ENCODE measurements at regions not wholly inside any gene's neighbourhood (a gene's known extent, or its start where the extent isn't known, plus 50 kb on each side); places are given as distances from the start of the nearest gene placed in this dataset.
"Not testable (repeated sequence)": the region's sequence is repeated elsewhere in the genome, so short reads cannot be mapped to it uniquely, and the experiment has no call there.

DNA sequence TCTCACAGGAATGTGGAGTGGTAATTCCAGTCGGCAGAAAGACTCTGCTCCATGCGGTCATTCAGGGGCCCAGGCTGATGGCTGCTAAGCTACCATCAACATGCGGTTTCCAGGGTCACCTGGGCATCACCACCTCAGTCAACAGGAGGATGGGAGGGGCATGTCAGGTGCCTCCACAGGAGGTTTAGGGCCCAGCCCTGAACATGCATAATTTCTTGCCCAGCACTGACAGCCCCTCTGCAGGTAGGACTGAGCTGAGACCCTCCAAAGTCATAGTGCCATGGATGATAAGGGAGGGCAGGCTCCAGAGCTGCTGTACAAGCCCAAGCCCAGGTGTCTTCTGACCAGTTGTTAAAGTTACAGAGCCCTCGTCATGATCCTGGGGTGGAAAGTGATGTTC is 244.0 kb upstream of the SFSWAP start:
- DNase-seq, result no peak

DNA sequence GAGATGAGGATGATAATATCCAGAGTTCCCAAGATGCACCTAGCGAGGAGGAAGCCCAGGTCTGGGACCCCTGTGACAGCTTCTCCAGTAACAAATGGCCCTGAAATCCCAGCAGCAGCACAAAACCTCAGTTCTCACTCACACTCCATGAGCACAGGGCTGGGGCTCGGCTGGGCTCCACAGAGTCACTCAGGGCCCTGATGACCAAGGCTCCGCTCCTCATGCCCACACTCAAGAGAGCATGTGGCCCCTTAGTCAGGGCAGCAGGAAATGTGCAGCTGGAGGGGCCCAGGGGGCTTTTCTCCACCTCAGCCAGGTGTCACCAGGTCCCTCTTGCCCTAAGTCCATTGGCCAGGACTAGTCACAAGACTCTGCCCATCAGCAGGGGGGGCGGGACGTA is 242.7 kb upstream of the SFSWAP start:
- no peak for DNase-seq

DNA sequence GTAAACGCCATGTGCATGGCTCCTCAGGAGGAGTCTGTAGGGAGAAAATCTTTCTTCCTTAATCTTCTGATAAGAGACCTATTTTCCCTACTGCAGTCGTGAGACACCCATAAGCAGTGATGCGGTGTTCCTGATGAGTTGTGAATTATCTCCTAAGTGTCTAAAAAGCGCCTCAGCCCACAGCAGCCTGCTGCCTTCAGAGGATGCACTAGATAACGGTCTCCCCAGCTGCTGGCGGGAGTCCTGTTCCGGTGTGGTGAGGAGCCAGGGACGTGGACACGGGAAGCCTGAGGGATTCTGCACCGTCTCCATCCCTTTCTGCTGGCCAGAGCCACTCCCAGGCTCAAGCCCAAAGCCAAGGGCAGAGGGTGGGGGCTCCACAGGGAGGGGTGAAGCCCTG is 240.9 kb upstream of the SFSWAP start:
- not testable (repeated sequence) for DNase-seq

DNA sequence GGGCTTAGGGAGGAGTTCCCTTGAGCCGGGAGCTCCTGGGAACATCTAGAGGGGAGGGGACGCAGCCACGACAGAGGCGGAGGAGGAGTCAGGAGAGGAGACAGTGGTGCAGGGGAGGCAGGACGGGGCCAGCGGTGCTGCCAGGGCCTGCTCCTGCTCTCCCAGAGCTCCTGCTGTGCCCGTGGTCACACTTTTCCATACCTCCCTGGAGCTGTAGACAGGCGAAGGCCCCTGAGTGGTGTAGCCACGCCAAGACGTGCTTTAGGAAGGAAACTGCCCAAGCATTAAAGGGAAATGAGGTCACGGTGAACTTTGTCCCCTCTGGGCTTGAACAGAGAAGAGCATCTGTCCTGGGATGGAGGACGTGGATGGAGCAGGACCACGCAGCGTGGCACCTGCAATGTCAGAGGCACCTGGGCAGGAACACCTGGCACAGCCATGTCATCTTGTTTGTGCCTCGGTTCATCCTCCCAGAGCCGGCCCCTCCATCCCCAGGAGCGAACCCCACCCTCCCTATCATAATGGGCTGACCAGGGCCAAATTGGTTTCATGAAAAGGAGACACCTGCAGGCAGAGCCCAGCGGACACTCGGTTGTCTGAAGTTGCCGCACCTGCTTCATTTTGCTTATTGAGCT is 239.5 kb upstream of the SFSWAP start:
- no peak for DNase-seq

DNA sequence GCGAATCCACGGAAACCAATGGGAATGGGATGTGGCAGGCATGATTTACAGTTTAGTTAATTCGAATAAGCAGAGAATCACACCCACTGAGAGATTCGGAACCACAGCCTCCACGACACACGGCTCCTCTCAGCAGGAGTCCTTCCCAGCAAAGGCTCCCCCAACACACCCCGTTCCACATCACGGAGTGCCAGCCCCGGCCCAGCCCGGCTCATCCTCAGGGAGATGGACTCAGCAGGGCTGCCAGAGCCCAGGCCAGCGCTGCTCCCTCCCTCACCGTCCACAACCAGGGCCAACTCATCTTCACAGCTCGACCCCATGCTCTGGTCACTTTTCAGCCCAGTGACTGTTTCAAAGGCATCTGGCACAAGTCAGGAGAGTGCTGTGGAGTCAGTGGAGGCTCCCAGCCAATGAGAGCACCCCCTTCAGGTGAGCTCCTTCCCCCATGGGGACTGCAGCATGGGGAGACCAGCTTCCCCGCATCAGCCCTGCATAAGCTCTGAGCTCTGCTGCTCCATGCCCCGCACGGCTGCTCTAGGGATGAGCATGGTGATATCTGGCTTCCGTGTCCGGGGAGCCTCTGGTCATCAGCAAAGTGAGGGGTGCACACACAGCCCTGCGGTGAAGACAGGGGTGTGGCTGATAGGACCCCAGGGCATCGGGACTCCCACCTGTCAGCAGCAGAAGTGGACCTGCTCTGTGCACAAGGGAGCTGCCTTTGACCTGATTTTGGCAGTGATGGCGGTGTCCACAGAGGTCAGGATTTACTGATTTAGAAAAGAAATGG is 238.8 kb upstream of the SFSWAP start:
- no peak for DNase-seq

DNA sequence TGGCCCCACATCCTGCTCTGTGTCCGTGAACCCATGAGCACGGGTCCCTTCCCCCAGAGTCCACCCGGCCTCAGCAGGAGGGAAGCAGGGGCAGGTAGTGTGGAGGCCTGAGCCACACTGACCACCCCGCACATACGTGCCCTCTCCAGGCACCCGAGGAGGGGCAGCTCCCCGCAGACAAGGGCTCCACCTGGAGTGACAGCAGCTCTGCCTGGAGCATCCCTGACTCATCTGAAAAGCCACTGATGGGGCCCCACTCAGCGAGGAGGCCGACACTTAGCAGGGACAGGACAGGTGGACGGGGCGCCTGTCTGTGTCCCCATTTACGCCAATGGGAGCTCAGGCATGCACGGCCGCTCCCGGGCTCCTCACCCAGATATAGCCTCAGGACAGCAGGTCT is 237.6 kb upstream of the SFSWAP start:
- DNase-seq, result no peak

DNA sequence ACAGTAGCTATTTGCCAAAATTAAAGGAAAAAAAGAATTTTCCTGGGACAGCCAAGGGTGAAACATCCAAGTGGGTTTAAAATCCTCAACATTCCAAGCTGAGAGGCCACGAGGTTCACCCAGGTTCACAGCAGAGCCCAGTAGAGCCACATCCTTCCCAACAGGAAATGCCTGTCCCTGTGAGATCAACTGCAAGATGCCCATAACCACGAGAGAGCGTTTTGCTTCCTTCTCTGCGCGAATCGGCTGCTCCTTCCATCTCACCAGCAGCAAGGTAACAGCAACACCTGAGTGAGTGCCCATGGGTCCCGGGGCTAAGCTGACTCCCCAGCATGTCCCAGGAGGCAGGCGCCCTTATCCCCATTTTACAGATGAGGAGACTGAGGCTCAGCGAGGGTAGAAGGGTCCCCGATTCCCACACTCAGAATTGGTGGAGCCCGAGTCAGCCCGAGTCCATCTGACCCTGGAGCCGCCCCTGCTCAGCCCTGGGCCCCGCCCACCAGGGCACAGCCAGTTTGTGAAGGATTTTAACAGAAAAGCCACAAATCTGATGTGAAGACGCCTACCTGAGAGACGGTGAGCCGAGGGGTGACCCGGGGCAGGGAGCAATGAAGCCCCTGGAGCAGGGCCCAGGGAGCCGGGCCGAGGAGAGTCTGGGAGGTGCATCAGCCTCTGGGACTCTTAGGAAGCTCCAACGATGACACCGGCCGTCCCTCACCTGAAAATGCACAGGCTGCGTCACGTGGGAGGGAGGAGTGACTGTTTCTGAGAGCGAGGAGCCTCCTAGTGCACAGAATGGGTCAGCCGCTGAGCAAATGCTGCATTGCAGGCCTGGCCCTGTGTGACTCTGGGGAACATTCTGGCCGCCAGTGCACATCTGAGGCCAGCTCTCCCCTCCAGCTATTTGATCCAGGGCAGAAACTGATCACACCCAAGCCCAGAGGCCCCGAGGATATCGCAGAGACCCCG is 236.9 kb upstream of the SFSWAP start:
- DNase-seq, result no peak

DNA sequence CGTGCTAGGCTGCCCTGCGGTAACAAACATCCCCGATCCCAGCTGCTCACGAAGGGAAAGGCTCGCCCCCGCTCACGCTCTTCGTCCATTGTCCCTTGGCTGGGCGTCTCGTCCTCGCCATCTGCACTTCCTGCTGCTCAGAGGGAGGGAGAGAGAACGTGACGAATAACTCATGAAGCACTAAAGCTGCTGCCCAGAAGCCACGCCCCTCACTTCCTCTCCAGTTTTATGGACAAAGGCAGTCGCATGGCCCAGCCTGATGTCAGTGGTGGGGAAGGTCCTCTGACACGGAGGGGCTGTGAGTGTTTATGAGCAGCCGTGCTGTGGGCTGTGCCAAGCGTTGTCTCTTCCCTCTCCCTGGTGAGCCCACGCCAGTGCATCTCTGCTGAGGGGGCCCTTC is 235.9 kb upstream of the SFSWAP start:
- DNase-seq, result not testable (repeated sequence)

DNA sequence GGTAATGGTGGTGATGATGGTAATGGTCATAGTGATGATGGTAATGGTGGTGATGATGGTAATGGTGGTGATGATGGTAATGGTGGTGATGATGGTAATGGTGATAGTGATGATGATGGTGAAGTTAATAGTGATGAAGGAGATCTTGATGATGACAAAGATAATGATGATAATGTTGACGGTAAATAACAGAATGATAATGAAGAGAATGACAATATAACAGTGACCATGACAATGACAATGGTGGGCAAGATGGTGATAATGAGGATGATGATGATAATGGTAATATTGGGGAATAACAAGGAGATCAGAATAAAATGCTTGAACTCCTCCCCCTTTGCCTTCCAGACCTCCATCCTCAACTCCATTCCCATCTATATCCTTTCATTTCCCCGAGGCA is 233.3 kb upstream of the SFSWAP start:
- DNase-seq, result no peak

DNA sequence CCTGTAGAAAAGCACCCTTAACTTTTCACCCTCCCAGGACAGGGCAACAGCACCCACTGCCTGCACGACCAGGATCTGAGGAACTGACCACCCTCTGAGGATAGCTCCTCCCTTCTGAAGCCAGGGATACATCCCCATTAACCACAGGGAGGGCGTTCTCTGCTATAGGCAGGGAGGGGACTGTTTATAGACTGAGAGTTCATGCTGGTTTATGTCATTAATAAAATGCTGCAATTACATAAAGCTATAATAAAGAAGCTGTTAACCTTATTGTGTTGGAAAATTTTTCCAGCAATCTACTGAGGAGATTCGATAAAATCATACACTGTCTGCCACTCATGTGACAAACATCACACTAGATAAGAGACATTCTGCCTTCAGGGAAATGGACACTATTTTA is 232.4 kb upstream of the SFSWAP start:
- no peak for DNase-seq

DNA sequence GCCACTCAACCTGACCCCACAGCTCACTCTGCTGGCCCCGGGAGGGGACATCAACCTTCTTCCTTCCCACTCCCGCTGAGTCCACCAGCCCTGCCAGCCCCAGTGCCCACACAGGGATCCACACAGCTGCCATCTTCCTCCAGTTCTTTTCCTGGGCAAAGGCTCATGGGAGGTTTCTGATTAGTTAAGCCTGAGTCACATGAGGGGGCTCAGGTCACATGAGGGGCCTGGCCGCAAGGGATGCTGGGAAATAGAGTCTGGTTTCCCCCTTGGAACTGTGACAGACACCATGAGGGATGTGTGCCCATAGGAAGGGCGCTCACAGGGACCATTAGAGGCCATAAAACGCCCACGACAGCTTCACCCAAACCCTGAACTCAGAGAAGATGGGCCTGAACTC is 228.7 kb upstream of the SFSWAP start:
- no peak for DNase-seq

DNA sequence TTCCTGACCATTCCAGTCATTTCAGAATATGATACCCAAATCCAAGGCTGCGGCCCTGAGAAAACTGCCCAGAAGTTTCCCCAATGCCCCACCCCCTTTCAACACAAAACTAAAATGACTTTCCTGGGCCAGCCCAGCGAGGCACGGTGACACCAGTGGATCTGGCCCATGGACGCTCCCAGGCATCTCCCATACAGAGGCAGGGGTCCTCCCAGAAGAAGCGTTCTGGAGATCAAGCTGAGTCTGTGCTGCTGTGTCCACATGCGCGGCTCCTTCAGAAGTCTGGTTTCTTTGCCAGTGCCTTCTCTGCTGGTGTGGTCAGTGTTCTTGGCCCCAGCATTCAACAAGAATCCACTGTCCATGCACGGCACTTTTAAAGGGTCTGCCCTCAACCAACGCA is 228.2 kb upstream of the SFSWAP start:
- no peak for DNase-seq

DNA sequence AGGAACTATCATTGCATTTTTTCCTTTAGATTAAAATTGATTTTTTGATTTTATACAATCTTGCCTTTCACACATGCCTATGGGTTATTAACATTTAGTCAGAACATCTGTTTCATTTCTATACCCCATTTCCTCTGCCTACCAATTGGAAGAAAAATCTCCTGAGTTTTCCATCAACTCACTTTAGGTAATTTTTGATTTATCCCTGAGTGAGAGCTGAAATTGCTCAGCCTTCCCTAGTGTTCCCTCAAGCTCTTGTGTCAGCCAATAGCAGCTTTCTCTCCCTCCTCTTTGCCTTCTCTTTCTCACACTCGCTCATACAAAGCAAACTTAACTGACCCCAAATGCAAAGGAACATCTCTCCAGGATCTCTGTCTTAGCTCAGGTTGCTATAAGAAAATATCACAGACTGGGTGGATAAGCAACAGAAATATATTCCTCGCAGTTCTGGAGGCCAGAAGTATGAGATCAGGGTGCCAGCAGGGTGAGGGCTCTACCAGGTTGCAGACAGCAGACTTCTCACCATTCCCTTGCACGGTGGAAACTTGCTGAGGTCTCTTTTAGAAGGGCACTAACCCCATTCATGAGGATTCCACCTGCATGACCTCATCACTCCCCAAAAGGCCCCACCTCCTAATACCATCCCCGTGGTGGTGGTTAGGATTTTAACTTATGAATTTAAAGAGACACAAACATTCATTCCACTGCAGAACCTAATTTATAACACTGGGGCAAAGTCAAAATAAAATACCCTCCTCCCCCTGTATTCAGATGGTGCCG is 224.2 kb upstream of the SFSWAP start:
- no peak for DNase-seq

DNA sequence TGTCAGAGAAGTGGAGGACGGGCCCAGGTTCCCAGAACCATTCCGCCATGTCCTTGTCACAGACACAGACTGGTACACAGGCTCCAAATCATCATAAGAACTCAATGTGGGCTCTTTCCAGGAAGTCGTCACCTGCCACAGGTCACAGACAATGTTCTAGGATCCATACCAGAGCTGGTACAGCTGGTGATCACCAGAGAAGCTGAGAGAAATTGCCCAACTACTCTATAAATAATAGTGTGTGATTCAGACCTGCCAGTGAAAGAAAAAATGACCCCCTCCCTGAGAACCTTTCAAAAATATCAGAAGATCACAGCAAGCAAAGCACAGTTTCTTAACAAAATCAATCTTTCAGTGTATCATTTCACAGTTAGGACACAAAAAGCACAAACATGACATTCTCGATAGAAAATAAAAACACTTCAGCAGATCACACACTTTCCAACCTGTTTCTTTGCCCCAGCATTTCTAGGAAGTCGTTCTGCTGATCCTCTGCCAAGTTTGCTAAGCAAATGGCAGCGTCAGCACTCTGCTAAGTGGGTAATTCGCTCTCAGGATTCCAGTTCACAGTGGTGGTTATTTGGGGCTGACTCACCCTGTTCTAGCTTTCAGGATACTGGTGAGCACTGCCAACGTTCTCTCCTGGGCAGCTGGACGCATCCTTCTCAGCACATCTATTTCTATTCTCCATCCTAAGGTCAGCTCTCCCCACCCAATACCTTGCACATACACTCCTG is 223.3 kb upstream of the SFSWAP start:
- DNase-seq, result no peak

DNA sequence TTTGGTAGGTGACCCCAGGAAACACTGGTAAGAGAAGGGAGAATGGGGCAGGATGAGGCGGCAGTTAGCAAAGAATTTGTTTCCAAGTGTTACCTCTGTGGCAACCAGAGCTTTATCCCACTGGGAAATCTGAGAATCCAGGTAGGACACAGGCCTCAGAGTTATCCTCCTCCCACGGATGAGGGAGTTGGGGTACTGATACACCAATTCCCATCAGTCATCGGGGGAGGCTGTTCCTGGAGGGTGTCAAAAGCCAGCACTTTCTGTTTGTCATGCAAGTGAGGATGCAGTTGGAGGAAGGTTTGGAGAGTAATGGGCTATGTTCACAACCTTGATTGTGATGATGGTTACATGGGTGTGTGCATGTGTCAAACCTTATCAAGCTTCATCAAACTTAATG is 221.2 kb upstream of the SFSWAP start:
- DNase-seq, result no peak

DNA sequence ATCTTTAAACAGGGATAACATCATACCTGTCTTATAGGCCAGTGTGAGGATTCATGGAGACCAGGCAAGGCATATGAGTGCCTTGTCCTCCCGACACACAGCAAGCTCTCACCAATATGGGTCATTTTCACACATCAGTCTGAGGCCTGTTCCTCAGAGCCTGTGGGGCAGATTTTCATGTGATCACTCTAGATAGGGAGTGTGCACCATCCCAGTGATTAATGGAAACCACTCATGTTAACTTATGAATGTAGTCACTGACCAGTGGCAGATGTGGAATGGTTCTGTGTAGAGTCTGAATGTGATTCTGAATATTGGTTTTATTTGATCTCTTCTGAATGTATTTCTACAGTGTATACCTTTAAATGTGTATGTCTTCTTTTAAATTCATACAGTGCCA is 219.7 kb upstream of the SFSWAP start:
- DNase-seq, result no peak

DNA sequence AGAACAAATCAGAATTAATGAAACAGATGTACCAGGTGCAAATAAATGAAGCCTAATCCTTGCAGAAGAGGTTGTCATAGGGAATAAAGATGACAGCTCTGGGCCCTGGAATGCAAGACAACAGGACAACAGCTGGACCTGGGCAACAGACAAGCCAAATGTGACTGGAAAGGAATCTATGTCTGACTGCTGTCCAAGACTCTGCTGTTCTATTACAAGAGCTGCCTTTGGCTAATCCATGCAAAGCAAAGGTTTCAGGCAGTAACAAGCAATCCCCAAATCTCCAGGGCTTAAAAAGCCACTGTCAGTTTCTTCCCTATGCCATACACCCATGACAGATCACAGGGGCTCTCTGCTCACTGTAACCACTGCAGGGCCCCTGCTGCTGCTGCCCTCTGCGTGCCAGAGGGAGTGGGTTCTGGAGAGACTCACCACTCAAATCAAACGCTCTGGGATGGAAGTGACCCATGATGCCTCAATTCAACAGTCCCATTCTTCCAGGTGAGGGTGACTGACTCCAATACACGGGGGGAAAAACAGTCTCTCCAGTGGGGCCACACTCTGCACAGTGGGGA is 218.9 kb upstream of the SFSWAP start:
- no peak for DNase-seq

DNA sequence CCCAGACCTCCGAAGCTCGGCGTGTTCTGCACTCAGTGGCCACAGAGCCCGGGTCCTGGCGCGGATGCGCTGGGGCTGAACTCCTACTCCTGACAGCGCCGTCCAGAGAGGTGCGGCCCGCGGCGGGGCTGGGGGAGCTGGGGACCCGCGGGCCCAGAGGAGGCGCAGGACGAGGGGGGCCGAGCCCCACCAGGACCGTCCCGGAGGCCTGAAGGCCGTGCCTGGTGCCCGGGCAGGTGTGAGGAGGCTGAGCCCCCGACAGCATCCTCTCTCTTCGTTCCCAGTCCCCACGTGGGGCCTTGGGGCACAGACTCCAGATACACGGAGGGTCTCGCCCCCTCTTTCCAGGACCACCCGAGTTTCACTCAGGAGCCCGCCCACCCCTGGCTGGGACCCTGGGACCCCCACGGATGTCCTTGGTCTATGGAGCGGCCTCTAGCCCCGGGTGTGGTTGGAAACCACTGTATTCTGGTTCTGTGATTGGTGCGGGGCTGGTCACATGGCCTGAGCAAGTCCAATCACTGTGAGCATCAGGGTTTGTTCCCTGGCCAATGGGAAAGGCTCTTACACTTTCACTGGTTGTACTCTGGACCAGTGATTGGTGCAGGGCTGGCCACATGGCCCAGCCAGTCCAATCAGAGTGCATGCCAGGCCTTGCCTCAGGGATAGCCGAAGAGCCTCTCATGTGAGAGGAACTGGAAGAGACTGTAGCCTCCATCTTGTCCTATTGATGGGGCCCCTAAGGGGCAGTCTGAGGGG is 217.6 kb upstream of the SFSWAP start:
- no peak for DNase-seq

DNA sequence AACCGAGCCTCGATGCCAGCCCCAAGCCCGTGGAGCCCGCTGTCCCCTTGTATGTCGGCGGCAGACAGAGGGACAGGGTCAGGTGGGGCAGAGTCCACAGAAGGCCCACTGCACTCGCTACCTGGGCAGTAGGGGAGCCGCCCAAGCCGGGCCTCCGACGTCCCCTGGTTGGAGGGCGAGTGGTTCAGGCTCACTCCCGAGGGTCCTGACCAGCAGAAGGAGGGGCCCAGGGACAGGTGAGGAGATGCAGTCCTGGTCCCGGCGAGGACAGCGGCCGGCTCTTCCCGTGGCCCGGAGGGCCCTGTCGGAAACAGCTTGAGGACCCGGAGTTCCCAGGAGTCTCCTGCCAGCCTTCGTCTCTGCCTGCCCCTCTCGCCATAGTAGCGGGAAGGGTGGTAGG is 216.7 kb upstream of the SFSWAP start:
- DNase-seq, result no peak

DNA sequence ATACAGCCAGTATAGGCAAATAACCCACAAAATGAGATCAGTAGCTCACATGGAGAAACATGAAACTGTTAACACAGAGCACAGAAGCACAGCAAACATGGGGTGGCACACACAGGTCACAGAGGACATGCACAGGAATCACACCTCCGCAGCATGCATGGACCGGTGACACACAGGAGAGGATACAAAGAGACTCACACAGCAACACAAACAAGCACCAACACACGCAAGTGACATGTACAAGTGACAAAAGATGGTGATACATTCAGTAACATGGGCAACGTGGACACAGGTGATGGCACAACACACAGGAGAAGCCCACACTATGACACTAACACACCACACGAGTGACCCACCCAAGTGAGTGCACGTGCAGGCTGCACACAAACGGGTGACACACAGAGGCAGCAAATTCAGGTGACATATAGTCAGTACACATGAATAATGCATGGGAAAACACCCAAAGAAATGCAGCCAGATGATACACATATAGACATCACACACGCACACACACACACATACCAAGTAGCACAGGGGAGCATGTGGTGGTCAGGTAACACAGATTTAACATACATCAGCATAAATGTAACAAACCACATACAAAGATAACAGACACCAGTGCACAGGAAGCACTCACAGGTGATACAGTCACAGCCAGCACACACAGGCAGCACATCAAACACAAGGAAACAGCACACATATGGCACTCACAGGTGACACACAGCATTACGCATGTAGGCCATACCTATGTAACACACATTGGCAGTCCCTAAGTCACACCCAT is 216.0 kb upstream of the SFSWAP start:
- no peak for DNase-seq

All from activated CD4-positive, alpha-beta T cell treated with anti-CD3 and anti-CD28 coated beads, Interleukin-2, amount 50 U/mL, for 16 hours (primary cell).